ENCODE measurements at regions not wholly inside any gene's neighbourhood (a gene's known extent, or its start where the extent isn't known, plus 50 kb on each side); places are given as distances from the start of the nearest gene placed in this dataset.

GRCh38 chr19:28290963-28291657 is 921.8 kb downstream of the UQCRFS1 start:
- intact Hi-C loops (cut with micrococcal nuclease; ENCODE audit: unreplicated experiment) = no loop called here
- Histone ChIP-seq H3K36me3 (ENCODE audit: low read depth) (no peaks in the 10 kb centered on the region), H3K27me3 (ENCODE audit: insufficient read depth, low read depth) (no peaks in the 10 kb centered on the region), H4K20me1 (ENCODE audit: insufficient read depth) (no peaks in the 10 kb centered on the region), H3K79me2 (ENCODE audit: low read depth) (no peaks in the 10 kb centered on the region), H3K4me2 (no peak overlapping the region), H3K9me3 (ENCODE audit: insufficient read depth, low read depth) (no peaks in the 10 kb centered on the region), H3K4me1 (replicated peaks; ENCODE audit: insufficient read depth) (no peaks in the 10 kb centered on the region), H2AFZ (no peak overlapping the region), H3K4me3 (no peak overlapping the region), H3F3A (ENCODE audit: insufficient read depth, low read depth) (no peaks in the 10 kb centered on the region), H3K9me2 (ENCODE audit: insufficient read depth) (no peaks in the 10 kb centered on the region), H3K27ac (no peak overlapping the region)
- TF ChIP-seq CTCF (conservative IDR thresholded peaks at IDR 0.05) (no peak), EZH2 (IDR thresholded peaks at IDR 0.05; ENCODE audit: low read depth) (no peak)
- ChIA-PET CTCF (no interaction called here), POLR2A (ENCODE audit: unreplicated experiment) (no interaction called here)
- no peak for DNase-seq
- BruUV-seq (replicated peaks) = no TSS peak

- Histone ChIP-seq H2AFZ (no peak overlapping the region), H3K4me2 (no peak overlapping the region), H3K27me3 (ENCODE audit: insufficient read depth, low read depth) (no peaks in the 10 kb centered on the region), H3K27ac (no peak overlapping the region), H3F3A (ENCODE audit: insufficient read depth, low read depth) (no peaks in the 10 kb centered on the region), H3K4me3 (no peak overlapping the region), H3K9me2 (ENCODE audit: insufficient read depth) (no peaks in the 10 kb centered on the region), H3K4me1 (replicated peaks; ENCODE audit: insufficient read depth) (no peaks in the 10 kb centered on the region), H4K20me1 (ENCODE audit: insufficient read depth) (no peaks in the 10 kb centered on the region), H3K9me3 (ENCODE audit: insufficient read depth, low read depth) (no peaks in the 10 kb centered on the region), H3K79me2 (ENCODE audit: low read depth) (no peaks in the 10 kb centered on the region), H3K36me3 (ENCODE audit: low read depth) (no peaks in the 10 kb centered on the region)
- intact Hi-C loops (cut with micrococcal nuclease; ENCODE audit: unreplicated experiment) = no loop called here
- TF ChIP-seq CTCF (conservative IDR thresholded peaks at IDR 0.05) (no peak), EZH2 (IDR thresholded peaks at IDR 0.05; ENCODE audit: low read depth) (no peak)
- ChIA-PET POLR2A (ENCODE audit: unreplicated experiment) (no interaction called here), CTCF (no interaction called here)
- no TSS peak for BruUV-seq (replicated peaks)
- no peak for DNase-seq
Measured at GRCh38 chr19:28289295-28290063, 923.5 kb downstream of the UQCRFS1 start.

GRCh38 chr19:28288572-28289264 is 924.2 kb downstream of the UQCRFS1 start:
- BruUV-seq (replicated peaks) = no TSS peak
- CTCF ChIA-PET = no interaction called here

More at GRCh38 chr19:28288572-28289264, 924.2 kb downstream of the UQCRFS1 start:
- no peak overlapping the region for H3K4me2 ChIP-seq
- no peak overlapping the region for H3K4me3 ChIP-seq
- intact Hi-C loops (cut with micrococcal nuclease; ENCODE audit: unreplicated experiment) = no loop called here
- H3K4me1 ChIP-seq (replicated peaks; ENCODE audit: insufficient read depth) = no peaks in the 10 kb centered on the region
- no peak overlapping the region for H2AFZ ChIP-seq
- no peak overlapping the region for H3K27ac ChIP-seq
- no peaks in the 10 kb centered on the region for H3K79me2 ChIP-seq (ENCODE audit: low read depth)
- no peaks in the 10 kb centered on the region for H3F3A ChIP-seq (ENCODE audit: insufficient read depth, low read depth)
- H3K9me2 ChIP-seq (ENCODE audit: insufficient read depth) = no peaks in the 10 kb centered on the region
- no peak for DNase-seq
- H3K27me3 ChIP-seq (ENCODE audit: insufficient read depth, low read depth) = no peaks in the 10 kb centered on the region
- H4K20me1 ChIP-seq (ENCODE audit: insufficient read depth) = no peaks in the 10 kb centered on the region
- no peaks in the 10 kb centered on the region for H3K9me3 ChIP-seq (ENCODE audit: insufficient read depth, low read depth)
- TF ChIP-seq EZH2 (IDR thresholded peaks at IDR 0.05; ENCODE audit: low read depth) = no peak
- no peak for TF ChIP-seq CTCF (conservative IDR thresholded peaks at IDR 0.05)
- H3K36me3 ChIP-seq (ENCODE audit: low read depth) = no peaks in the 10 kb centered on the region
- POLR2A ChIA-PET (ENCODE audit: unreplicated experiment) = no interaction called here

Measured in PC-9 (cell line).